GM10248 (cell line): ENCODE measurements at regions not wholly inside any gene's neighbourhood (a gene's known extent, or its start where the extent isn't known, plus 50 kb on each side); places are given as distances from the start of the nearest gene placed in this dataset.

ENCODE experiments used
- CTCF ChIA-PET: fragments of 300-600 bp; sonication (Branson Sonifier 250); formaldehyde crosslinking; extraction: SDS; loops from one replicate; lab custom pipeline; 2021; ENCODE audit warnings: antibody characterized with exemption; lab: Yijun Ruan, JAX
- POLR2A ChIA-PET: fragments of 350-650 bp; sonication (Branson Sonifier 250); formaldehyde crosslinking; extraction: SDS; loops from one replicate; lab custom pipeline; 2020; ENCODE audit warnings: antibody characterized with exemption; lab: Yijun Ruan, JAX
- DNase-seq: peaks from one replicate; pipeline ENCODE4 v3.0.0; 2012; ENCODE audit errors: extremely low spot score
- TF ChIP-seq, protein P1 (sequence below): IDR thresholded peaks from 2 replicates; pipeline ENCODE4 v1.5.1; 2012; ENCODE audit warnings: mild to moderate bottlenecking, low read depth; ENCODE audit errors: extremely low read depth, missing control alignments, control extremely low read depth

DNA sequence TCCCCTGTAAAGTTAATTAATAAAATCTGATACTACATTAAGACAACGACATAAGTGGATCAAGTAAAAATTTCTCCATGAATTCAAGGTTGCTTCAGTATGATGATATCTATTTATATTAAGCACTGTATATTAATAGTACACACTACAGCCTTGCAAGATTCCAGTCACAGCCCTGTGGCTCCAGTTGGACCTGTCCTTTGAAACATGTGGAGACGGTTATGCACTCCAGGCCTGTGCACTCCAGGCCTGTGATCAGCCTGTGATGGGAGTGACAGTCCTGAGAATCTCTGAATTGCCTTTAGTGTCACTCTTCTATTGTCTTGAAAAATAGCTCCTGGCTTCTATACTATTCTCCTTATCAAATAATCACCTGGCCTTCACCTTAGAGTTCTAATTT, 981.1 kb upstream of the AGA start:
- POLR2A ChIA-PET: no interaction called here
- no peak for DNase-seq
- CTCF ChIA-PET: no interaction called here
- TF ChIP-seq, protein P1, sequence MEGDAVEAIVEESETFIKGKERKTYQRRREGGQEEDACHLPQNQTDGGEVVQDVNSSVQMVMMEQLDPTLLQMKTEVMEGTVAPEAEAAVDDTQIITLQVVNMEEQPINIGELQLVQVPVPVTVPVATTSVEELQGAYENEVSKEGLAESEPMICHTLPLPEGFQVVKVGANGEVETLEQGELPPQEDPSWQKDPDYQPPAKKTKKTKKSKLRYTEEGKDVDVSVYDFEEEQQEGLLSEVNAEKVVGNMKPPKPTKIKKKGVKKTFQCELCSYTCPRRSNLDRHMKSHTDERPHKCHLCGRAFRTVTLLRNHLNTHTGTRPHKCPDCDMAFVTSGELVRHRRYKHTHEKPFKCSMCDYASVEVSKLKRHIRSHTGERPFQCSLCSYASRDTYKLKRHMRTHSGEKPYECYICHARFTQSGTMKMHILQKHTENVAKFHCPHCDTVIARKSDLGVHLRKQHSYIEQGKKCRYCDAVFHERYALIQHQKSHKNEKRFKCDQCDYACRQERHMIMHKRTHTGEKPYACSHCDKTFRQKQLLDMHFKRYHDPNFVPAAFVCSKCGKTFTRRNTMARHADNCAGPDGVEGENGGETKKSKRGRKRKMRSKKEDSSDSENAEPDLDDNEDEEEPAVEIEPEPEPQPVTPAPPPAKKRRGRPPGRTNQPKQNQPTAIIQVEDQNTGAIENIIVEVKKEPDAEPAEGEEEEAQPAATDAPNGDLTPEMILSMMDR: no peak

DNA sequence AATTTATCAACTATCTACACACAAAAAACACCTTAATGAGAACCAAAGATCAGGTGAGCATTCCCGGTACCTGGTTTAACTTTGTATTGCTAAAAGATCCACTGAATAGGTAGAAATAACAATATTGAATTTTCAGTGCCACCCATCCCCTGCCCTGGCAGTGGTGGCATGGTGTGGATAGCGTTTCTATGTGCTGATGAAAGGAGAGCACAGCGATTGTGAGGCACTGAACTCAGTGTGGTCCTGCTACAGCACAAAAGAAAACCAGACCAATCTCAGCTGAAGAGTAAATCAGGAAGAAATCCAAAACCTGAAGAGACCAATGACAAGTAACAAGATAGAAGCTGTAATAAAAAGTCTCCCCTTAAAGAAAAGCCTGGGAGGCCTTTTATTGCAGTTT, 984.6 kb upstream of the AGA start:
- TF ChIP-seq, protein P1: no peak
- ChIA-PET CTCF (interaction anchor here (1.0 kb wide), 1 partner anchor 8 kb away, joined by 3 read pairs; no protein-coding TSS in a partner anchor), POLR2A (no interaction called here)
- no peak for DNase-seq

DNA sequence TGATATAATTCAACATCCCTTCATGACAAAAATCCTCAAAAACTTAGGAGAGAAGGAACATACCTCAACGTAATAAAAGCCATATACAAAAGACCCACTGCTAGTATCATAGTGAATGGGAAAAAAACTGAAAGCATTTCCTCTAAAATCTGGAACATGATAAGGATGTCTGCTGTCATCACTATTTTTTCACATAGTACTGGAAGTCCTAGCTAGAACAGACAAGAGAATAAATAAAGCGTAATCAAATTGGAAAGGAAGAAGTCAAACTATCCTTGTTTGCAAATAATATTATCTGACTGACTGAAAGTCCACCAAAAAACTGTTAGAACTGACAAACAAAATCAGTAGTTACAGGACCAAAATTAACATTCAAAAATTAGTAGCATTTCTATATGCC, 985.4 kb upstream of the AGA start:
- CTCF ChIA-PET: interaction anchor here (1.0 kb wide), 1 partner anchor 9 kb away, joined by 3 read pairs; no protein-coding TSS in a partner anchor
- TF ChIP-seq, protein P1: no peak
- no peak for DNase-seq
- POLR2A ChIA-PET: no interaction called here

DNA sequence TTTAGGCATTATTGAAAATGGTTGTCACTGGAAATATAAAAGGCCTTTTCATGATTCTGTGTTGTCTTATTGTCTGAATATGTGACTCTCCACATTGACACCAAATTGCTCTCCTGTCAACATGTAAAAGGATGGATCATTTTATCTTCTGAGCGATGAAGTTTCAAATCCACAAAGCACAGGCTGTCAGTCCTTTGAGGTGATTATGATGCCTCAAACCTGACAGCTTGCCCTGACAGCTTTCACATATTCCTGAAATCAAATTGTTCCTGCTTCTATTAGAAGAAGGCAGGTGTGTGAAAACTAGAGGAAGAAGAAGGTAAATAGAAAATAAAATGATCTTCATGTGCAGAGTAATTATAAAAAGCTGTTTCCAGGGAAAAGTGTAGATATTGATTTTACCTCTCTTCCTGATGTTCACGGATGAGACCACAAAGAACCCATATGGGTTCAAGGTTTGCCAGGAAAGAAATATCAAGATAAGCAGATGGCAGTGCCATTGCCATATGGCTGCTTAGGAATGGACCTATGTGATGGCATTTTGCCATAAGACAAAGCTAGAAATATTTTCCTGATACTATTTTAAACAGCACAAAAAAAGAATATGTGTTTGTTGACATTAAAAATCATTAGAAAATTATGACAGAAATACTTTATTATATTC, 1006.3 kb upstream of the AGA start:
- TF ChIP-seq, protein P1: no peak
- ChIA-PET CTCF (no interaction called here), POLR2A (no interaction called here)
- no peak for DNase-seq

DNA sequence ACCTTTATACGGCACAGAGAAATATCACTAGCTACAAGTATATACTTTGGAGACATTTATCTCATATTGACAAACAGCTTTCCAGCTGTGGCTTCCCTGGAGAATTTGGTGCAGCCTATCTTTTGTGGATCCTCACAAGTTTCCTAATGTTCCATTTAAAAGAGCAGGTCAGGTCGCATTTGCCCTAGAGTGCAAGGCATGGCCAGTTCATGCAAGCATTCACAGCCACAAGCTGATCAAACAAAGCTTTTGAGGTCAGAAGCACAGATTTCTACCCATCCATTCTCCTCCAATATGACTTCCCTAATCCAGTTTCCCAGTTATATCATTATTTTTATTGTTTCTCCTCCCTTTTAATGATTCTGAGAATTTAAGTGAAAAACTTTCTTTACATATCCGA, 1008.4 kb upstream of the AGA start:
- CTCF ChIA-PET: interaction anchor here (1.1 kb wide), 1 partner anchor 9 kb away, joined by 3 read pairs; no protein-coding TSS in a partner anchor
- POLR2A ChIA-PET: no interaction called here
- TF ChIP-seq, protein P1: no peak
- DNase-seq: no peak

DNA sequence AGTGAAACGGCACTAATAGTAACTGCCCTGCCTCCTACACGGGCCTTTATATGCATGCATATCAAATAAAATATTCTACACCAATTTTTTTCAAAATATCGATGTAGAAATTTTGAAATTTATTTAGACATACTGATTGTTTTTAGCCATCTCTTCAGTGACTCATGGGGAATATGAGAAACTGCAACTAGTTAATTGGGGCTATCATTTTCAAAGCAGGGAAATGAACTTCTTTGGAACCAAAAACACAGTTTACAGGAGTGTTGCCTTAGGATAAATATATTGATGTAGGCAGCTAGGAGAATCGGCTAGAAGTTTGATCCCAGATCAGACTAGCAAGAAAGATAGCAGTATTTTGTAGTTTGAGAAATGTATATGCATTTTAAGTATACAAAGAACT, 1010.8 kb upstream of the AGA start:
- no peak for DNase-seq
- ChIA-PET POLR2A (no interaction called here), CTCF (interaction anchor here (1.8 kb wide), 1 partner anchor 12 kb away, joined by 3 read pairs; no protein-coding TSS in a partner anchor)
- TF ChIP-seq, protein P1: no peak
